NCI-H82 (cell line): ENCODE measurements at regions not wholly inside any gene's neighbourhood (a gene's known extent, or its start where the extent isn't known, plus 50 kb on each side); places are given as distances from the start of the nearest gene placed in this dataset.
"Not testable (repeated sequence)": the region's sequence is repeated elsewhere in the genome, so short reads cannot be mapped to it uniquely, and the experiment has no call there.

ENCODE experiments used
- DNase-seq: peaks from one replicate; lab custom pipeline; 2025; lab: John Stamatoyannopoulos, UW

- no peak for DNase-seq
Measured at GRCh38 chr7:17090751-17091150, 207.7 kb upstream of the AHR start.

- DNase-seq = no peak
Measured at GRCh38 chr7:17093461-17093860, 205.0 kb upstream of the AHR start.

- no peak for DNase-seq
Measured at GRCh38 chr7:17094963-17095574, 203.4 kb upstream of the AHR start.

GRCh38 chr7:17095931-17096330, 202.5 kb upstream of the AHR start:
- no peak for DNase-seq

- no peak for DNase-seq
Measured at GRCh38 chr7:17097668-17098297, 200.7 kb upstream of the AHR start.

- DNase-seq = no peak
Measured at GRCh38 chr7:17098515-17098914, 199.9 kb upstream of the AHR start.

GRCh38 chr7:17099083-17099973, 199.1 kb upstream of the AHR start:
- DNase-seq = no peak

- DNase-seq = not testable (repeated sequence)
Measured at GRCh38 chr7:17099974-17100509, 198.4 kb upstream of the AHR start.

GRCh38 chr7:17101207-17101696, 197.2 kb upstream of the AHR start:
- no peak for DNase-seq

- DNase-seq = no peak
Measured at GRCh38 chr7:17103170-17103569, 195.3 kb upstream of the AHR start.

- no peak for DNase-seq
Measured at GRCh38 chr7:17103984-17104383, 194.5 kb upstream of the AHR start.

GRCh38 chr7:17104419-17104818, 194.0 kb upstream of the AHR start:
- DNase-seq = no peak

- DNase-seq = no peak
Measured at GRCh38 chr7:17105701-17106100, 192.8 kb upstream of the AHR start.

GRCh38 chr7:17108049-17108584, 190.3 kb upstream of the AHR start:
- no peak for DNase-seq

GRCh38 chr7:17109020-17109419, 189.4 kb upstream of the AHR start:
- no peak for DNase-seq

- DNase-seq = not testable (repeated sequence)
Measured at GRCh38 chr7:17113770-17114169, 184.7 kb upstream of the AHR start.

- no peak for DNase-seq
Measured at GRCh38 chr7:17118412-17118811, 180.0 kb upstream of the AHR start.

- no peak for DNase-seq
Measured at GRCh38 chr7:17120756-17121155, 177.7 kb upstream of the AHR start.

- no peak for DNase-seq
Measured at GRCh38 chr7:17121671-17122070, 176.8 kb upstream of the AHR start.

- DNase-seq = no peak
Measured at GRCh38 chr7:17123020-17123419, 175.4 kb upstream of the AHR start.

- DNase-seq = no peak
Measured at GRCh38 chr7:17126413-17127268, 171.8 kb upstream of the AHR start.
